ENCODE measurements at regions not wholly inside any gene's neighbourhood (a gene's known extent, or its start where the extent isn't known, plus 50 kb on each side); places are given as distances from the start of the nearest gene placed in this dataset.

- H3K9me3 ChIP-seq (ENCODE audit: low read length) = no peaks in the 10 kb centered on the region
- H3K4me3 ChIP-seq (ENCODE audit: low read length) = no peak overlapping the region
- no peaks in the 10 kb centered on the region for H3K27me3 ChIP-seq (ENCODE audit: insufficient read depth, low read depth, low read length)
- no peak overlapping the region for H3K9ac ChIP-seq (ENCODE audit: low read length)
- no peak overlapping the region for H2AFZ ChIP-seq (ENCODE audit: low read depth, low read length)
- H3F3A ChIP-seq (ENCODE audit: insufficient read depth, low read length, poor library complexity, severe bottlenecking) = no peaks in the 10 kb centered on the region
- TF ChIP-seq, protein P1, sequence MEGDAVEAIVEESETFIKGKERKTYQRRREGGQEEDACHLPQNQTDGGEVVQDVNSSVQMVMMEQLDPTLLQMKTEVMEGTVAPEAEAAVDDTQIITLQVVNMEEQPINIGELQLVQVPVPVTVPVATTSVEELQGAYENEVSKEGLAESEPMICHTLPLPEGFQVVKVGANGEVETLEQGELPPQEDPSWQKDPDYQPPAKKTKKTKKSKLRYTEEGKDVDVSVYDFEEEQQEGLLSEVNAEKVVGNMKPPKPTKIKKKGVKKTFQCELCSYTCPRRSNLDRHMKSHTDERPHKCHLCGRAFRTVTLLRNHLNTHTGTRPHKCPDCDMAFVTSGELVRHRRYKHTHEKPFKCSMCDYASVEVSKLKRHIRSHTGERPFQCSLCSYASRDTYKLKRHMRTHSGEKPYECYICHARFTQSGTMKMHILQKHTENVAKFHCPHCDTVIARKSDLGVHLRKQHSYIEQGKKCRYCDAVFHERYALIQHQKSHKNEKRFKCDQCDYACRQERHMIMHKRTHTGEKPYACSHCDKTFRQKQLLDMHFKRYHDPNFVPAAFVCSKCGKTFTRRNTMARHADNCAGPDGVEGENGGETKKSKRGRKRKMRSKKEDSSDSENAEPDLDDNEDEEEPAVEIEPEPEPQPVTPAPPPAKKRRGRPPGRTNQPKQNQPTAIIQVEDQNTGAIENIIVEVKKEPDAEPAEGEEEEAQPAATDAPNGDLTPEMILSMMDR (IDR thresholded peaks at IDR 0.05; ENCODE audit: poor library complexity, severe bottlenecking) = no peak
- no peak for TF ChIP-seq POLR2AphosphoS5 (IDR thresholded peaks at IDR 0.05)
- no peak for TF ChIP-seq MXI1 (conservative IDR thresholded peaks at IDR 0.05; ENCODE audit: poor library complexity, severe bottlenecking)
- TF ChIP-seq EP300 (conservative IDR thresholded peaks at IDR 0.05; ENCODE audit: poor library complexity, severe bottlenecking) = no peak
- no peaks in the 10 kb centered on the region for H3K36me3 ChIP-seq (ENCODE audit: insufficient read depth, low read length)
- H3K79me2 ChIP-seq (replicated peaks; ENCODE audit: insufficient read depth, low read length) = no peaks in the 10 kb centered on the region
- H3K4me2 ChIP-seq (ENCODE audit: low read length) = no peak overlapping the region
- no peaks in the 10 kb centered on the region for H3K9me2 ChIP-seq (ENCODE audit: insufficient read depth, low read length)
- H4K20me1 ChIP-seq (ENCODE audit: insufficient read depth) = no peaks in the 10 kb centered on the region
- no peak overlapping the region for H3K27ac ChIP-seq (ENCODE audit: low read length)
These were observed 216.4 kb upstream of the DPPA4 start for GRCh38 chr3:109553591-109554371.

DNA sequence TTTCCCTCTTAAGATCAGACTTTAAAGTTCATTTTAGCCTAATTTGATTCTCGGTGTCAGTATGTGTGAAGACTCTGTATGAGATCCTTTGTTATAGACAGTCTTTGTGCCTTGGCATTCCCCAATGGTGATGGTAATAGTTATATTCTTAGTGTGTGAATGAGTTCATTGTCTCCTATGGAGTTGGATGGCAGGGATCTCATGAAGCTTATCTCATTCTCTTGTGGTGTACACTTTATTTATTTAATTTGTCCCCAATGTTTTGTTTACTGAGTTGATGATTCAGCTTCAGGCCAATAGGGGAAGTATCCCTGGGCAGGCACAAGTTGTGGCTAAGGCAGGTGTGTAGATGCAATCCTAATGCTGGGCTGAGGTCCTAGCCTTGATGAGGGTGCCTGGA is 222.0 kb upstream of the DPPA4 start:
- H3K4me2 ChIP-seq (ENCODE audit: low read length) = no peak overlapping the region
- H3K27ac ChIP-seq (ENCODE audit: low read length) = no peak overlapping the region
- H4K20me1 ChIP-seq (ENCODE audit: insufficient read depth) = no peaks in the 10 kb centered on the region
- no peaks in the 10 kb centered on the region for H3K36me3 ChIP-seq (ENCODE audit: insufficient read depth, low read length)
- H2AFZ ChIP-seq (ENCODE audit: low read depth, low read length) = no peak overlapping the region
- H3K79me2 ChIP-seq (replicated peaks; ENCODE audit: insufficient read depth, low read length) = no peaks in the 10 kb centered on the region
- H3K9ac ChIP-seq (ENCODE audit: low read length) = no peak overlapping the region
- H3K9me2 ChIP-seq (ENCODE audit: insufficient read depth, low read length) = no peaks in the 10 kb centered on the region
- no peak overlapping the region for H3K4me3 ChIP-seq (ENCODE audit: low read length)
- H3F3A ChIP-seq (ENCODE audit: insufficient read depth, low read length, poor library complexity, severe bottlenecking) = no peaks in the 10 kb centered on the region
- TF ChIP-seq SMC3 (conservative IDR thresholded peaks at IDR 0.05; ENCODE audit: poor library complexity) (no peak), TAF1 (IDR thresholded peaks at IDR 0.05; ENCODE audit: low read depth) (no peak), EZH2 (IDR thresholded peaks at IDR 0.05; ENCODE audit: borderline replicate concordance, insufficient read depth, low read length, poor library complexity, severe bottlenecking) (no peak), POLR2AphosphoS5 (IDR thresholded peaks at IDR 0.05) (no peak), RAD21 (conservative IDR thresholded peaks at IDR 0.05) (no peak), MXI1 (conservative IDR thresholded peaks at IDR 0.05; ENCODE audit: poor library complexity, severe bottlenecking) (no peak), EP300 (conservative IDR thresholded peaks at IDR 0.05; ENCODE audit: poor library complexity, severe bottlenecking) (no peak)
- TF ChIP-seq, protein P1 (IDR thresholded peaks at IDR 0.05; ENCODE audit: poor library complexity, severe bottlenecking) = no peak
- TF ChIP-seq, protein P2, sequence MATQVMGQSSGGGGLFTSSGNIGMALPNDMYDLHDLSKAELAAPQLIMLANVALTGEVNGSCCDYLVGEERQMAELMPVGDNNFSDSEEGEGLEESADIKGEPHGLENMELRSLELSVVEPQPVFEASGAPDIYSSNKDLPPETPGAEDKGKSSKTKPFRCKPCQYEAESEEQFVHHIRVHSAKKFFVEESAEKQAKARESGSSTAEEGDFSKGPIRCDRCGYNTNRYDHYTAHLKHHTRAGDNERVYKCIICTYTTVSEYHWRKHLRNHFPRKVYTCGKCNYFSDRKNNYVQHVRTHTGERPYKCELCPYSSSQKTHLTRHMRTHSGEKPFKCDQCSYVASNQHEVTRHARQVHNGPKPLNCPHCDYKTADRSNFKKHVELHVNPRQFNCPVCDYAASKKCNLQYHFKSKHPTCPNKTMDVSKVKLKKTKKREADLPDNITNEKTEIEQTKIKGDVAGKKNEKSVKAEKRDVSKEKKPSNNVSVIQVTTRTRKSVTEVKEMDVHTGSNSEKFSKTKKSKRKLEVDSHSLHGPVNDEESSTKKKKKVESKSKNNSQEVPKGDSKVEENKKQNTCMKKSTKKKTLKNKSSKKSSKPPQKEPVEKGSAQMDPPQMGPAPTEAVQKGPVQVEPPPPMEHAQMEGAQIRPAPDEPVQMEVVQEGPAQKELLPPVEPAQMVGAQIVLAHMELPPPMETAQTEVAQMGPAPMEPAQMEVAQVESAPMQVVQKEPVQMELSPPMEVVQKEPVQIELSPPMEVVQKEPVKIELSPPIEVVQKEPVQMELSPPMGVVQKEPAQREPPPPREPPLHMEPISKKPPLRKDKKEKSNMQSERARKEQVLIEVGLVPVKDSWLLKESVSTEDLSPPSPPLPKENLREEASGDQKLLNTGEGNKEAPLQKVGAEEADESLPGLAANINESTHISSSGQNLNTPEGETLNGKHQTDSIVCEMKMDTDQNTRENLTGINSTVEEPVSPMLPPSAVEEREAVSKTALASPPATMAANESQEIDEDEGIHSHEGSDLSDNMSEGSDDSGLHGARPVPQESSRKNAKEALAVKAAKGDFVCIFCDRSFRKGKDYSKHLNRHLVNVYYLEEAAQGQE (IDR thresholded peaks at IDR 0.05; ENCODE audit: borderline replicate concordance) = no peak
- no peaks in the 10 kb centered on the region for H3K9me3 ChIP-seq (ENCODE audit: low read length)
- no peaks in the 10 kb centered on the region for H3K27me3 ChIP-seq (ENCODE audit: insufficient read depth, low read depth, low read length)
